ENCODE measurements at regions not wholly inside any gene's neighbourhood (a gene's known extent, or its start where the extent isn't known, plus 50 kb on each side); places are given as distances from the start of the nearest gene placed in this dataset.

GRCh38 chr6:14639983-14640599, 522.5 kb downstream of the CD83 start:
- H3K4me3 ChIP-seq (replicated peaks; ENCODE audit: insufficient read depth, low read length): no peak overlapping the region
- TF ChIP-seq SPI1 (IDR thresholded peaks at IDR 0.05; ENCODE audit: borderline replicate concordance, low read depth) (no peak), POLR2AphosphoS5 (IDR thresholded peaks at IDR 0.05; ENCODE audit: low read depth) (no peak), CTCF (IDR thresholded peaks at IDR 0.05; ENCODE audit: insufficient read depth, low read length) (no peak), REST (IDR thresholded peaks at IDR 0.05; ENCODE audit: insufficient replicate concordance, low read depth) (no peak), GABPA (IDR thresholded peaks at IDR 0.05; ENCODE audit: low read depth) (no peak)
- no peaks in the 10 kb centered on the region for H3K27me3 ChIP-seq (ENCODE audit: insufficient read depth, poor library complexity, severe bottlenecking)
- H3K27ac ChIP-seq (replicated peaks): no peak overlapping the region
- DNase-seq (ENCODE audit: low read depth in 1 of 2, low spot score in 1 of 2): no peak

GRCh38 chr6:14640631-14641030, 523.1 kb downstream of the CD83 start:
- Histone ChIP-seq H3K27ac (replicated peaks) (no peak overlapping the region), H3K4me3 (replicated peaks; ENCODE audit: insufficient read depth, low read length) (no peak overlapping the region), H3K27me3 (ENCODE audit: insufficient read depth, poor library complexity, severe bottlenecking) (no peaks in the 10 kb centered on the region)
- TF ChIP-seq CTCF (IDR thresholded peaks at IDR 0.05; ENCODE audit: insufficient read depth, low read length): no peak
- no peak for TF ChIP-seq REST (IDR thresholded peaks at IDR 0.05; ENCODE audit: insufficient replicate concordance, low read depth)
- TF ChIP-seq SPI1 (IDR thresholded peaks at IDR 0.05; ENCODE audit: borderline replicate concordance, low read depth): no peak
- no peak for DNase-seq (ENCODE audit: low read depth in 1 of 2, low spot score in 1 of 2)

DNA sequence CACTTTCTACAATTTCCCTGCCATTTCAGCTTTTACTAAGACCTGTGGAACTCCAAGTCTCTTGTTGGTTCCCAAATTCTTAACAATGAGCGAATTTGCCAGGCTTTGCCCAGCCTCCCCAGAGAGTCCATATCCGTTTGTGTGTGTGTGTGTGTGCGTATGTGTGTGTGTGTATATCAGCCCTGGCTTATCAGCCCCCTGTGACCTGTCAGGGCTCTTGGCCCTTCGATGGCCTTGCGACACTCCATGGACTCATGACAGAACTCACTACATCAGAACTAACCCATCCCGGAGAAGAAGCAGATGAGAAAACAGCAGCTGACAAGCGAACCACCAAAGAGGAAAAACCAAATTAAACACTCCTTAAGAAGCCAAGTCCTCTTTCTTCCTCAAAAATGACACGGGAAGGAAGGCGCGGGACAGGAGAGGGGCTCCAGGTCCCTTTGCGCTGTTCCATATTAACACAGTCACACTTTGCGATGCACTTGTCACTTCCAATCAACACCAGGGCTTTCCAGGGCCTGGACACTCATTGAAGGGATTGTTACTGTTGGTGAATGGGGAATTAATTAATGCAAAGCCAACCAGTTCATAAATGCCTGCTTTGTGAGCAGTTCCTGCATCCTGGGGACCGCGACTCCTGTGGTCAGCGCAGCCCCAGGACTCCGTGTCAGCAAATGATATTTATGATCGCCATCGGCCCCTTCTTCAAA, 524.0 kb downstream of the CD83 start:
- Histone ChIP-seq H3K4me3 (replicated peaks; ENCODE audit: insufficient read depth, low read length) (no peak overlapping the region), H3K27ac (replicated peaks) (no peak overlapping the region), H3K27me3 (ENCODE audit: insufficient read depth, poor library complexity, severe bottlenecking) (no peaks in the 10 kb centered on the region)
- no peak for TF ChIP-seq REST (IDR thresholded peaks at IDR 0.05; ENCODE audit: insufficient replicate concordance, low read depth)
- no peak for TF ChIP-seq GABPA (IDR thresholded peaks at IDR 0.05; ENCODE audit: low read depth)
- no peak for TF ChIP-seq POLR2AphosphoS5 (IDR thresholded peaks at IDR 0.05; ENCODE audit: low read depth)
- no peak for TF ChIP-seq SPI1 (IDR thresholded peaks at IDR 0.05; ENCODE audit: borderline replicate concordance, low read depth)
- TF ChIP-seq CTCF (IDR thresholded peaks at IDR 0.05; ENCODE audit: insufficient read depth, low read length): no peak
- DNase-seq (ENCODE audit: low read depth in 1 of 2, low spot score in 1 of 2): no peak

All from HL-60 (cell line).